Ishikawa (cell line): ENCODE measurements at regions not wholly inside any gene's neighbourhood (a gene's known extent, or its start where the extent isn't known, plus 50 kb on each side); places are given as distances from the start of the nearest gene placed in this dataset.

ENCODE experiments used
- CREB1 ChIP-seq: IDR thresholded peaks from 2 replicates; pipeline ENCODE4 v1.6.1; 2012; ENCODE audit warnings: low read depth
- EGR1 ChIP-seq: IDR thresholded peaks from 2 replicates; pipeline ENCODE4 v1.6.1; 2012
- EP300 ChIP-seq: IDR thresholded peaks from 2 replicates; pipeline ENCODE4 v1.6.1; 2012; ENCODE audit warnings: borderline replicate concordance
- FOXM1 ChIP-seq: IDR thresholded peaks from 2 replicates; pipeline ENCODE4 v1.6.1; 2012; ENCODE audit warnings: low read depth, borderline replicate concordance
- RAD21 ChIP-seq: IDR thresholded peaks from 2 replicates; pipeline ENCODE4 v1.6.1; 2012; ENCODE audit warnings: low read depth
- TAF1 ChIP-seq: IDR thresholded peaks from 2 replicates; pipeline ENCODE4 v1.6.1; 2012; ENCODE audit warnings: low read depth, mild to moderate bottlenecking
- YY1 ChIP-seq: IDR thresholded peaks from 2 replicates; pipeline ENCODE4 v1.6.1; 2012; ENCODE audit warnings: low read depth
- ZBTB7A ChIP-seq: IDR thresholded peaks from 2 replicates; pipeline ENCODE4 v1.6.1; 2012; ENCODE audit warnings: low read depth
- TF ChIP-seq, protein P1 (sequence below): IDR thresholded peaks from 2 replicates; pipeline ENCODE4 v1.6.1; 2012

GRCh38 chr13:97720896-97721295, 232.6 kb upstream of the IPO5 start:
- TF ChIP-seq EP300: no peak
- no peak for TF ChIP-seq TAF1
- no peak for TF ChIP-seq YY1
- TF ChIP-seq, protein P1, sequence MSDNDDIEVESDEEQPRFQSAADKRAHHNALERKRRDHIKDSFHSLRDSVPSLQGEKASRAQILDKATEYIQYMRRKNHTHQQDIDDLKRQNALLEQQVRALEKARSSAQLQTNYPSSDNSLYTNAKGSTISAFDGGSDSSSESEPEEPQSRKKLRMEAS: no peak
- TF ChIP-seq FOXM1: no peak
- no peak for TF ChIP-seq RAD21
- no peak for TF ChIP-seq CREB1
- no peak for TF ChIP-seq EGR1
- TF ChIP-seq ZBTB7A: no peak
